Body of pancreas (tissue), 4 donors: ENCODE measurements at regions not wholly inside any gene's neighbourhood (a gene's known extent, or its start where the extent isn't known, plus 50 kb on each side); places are given as distances from the start of the nearest gene placed in this dataset.

Experiments used
- POLR2A ChIP-seq, 3 donors: fragments of 450-650 bp; IDR thresholded peaks; one replicate each; pipeline ENCODE4 v1.6.1; 2016; ENCODE audit warnings: antibody characterized with exemption in 3 of 3, mild to moderate bottlenecking in 2 of 3
- TF ChIP-seq, protein P1 (sequence below), 7 experiments: fragments of 450-650 bp in 4 of 7; fragments of 200-600 bp in 3 of 7; sonication (generic) in 3 of 7; IDR thresholded peaks; one replicate each; pipeline ENCODE4 v1.5.1; 2016 to 2019; ENCODE audit warnings: antibody characterized with exemption in 7 of 7

- TF ChIP-seq, protein P1, sequence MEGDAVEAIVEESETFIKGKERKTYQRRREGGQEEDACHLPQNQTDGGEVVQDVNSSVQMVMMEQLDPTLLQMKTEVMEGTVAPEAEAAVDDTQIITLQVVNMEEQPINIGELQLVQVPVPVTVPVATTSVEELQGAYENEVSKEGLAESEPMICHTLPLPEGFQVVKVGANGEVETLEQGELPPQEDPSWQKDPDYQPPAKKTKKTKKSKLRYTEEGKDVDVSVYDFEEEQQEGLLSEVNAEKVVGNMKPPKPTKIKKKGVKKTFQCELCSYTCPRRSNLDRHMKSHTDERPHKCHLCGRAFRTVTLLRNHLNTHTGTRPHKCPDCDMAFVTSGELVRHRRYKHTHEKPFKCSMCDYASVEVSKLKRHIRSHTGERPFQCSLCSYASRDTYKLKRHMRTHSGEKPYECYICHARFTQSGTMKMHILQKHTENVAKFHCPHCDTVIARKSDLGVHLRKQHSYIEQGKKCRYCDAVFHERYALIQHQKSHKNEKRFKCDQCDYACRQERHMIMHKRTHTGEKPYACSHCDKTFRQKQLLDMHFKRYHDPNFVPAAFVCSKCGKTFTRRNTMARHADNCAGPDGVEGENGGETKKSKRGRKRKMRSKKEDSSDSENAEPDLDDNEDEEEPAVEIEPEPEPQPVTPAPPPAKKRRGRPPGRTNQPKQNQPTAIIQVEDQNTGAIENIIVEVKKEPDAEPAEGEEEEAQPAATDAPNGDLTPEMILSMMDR (IDR thresholded peaks at IDR 0.05): no peak
- TF ChIP-seq POLR2A (IDR thresholded peaks at IDR 0.05): no peak
These were observed 974.3 kb upstream of the CELF4 start for GRCh38 chr18:38539856-38540255.
